ENCODE measurements at regions not wholly inside any gene's neighbourhood (a gene's known extent, or its start where the extent isn't known, plus 50 kb on each side); places are given as distances from the start of the nearest gene placed in this dataset.
A peak's percentile ranks its signal among the peaks of the same experiment; 100 is the strongest.
"Not testable (repeated sequence)": the region's sequence is repeated elsewhere in the genome, so short reads cannot be mapped to it uniquely, and the experiment has no call there.

- Histone ChIP-seq H3K27ac (no peak overlapping the region), H3K4me1 (no peaks in the 10 kb centered on the region), H3K9me3 (no peaks in the 10 kb centered on the region), H3K27me3 (no peaks in the 10 kb centered on the region), H3K4me3 (no peak overlapping the region), H3K36me3 (ENCODE audit: low read depth, missing control alignments) (no peaks in the 10 kb centered on the region)
- intact Hi-C loops (cut with DNase I; ENCODE audit: low total_unique reads): no loop called here
- TF ChIP-seq POLR2A (IDR thresholded peaks at IDR 0.05) (no peak), CTCF (IDR thresholded peaks at IDR 0.05) (no peak)
- DNase-seq: no peak
- 68 to 71% methylated on average over 2 of the region's 2 CpGs for WGBS, 2 donors
These were observed 1019.8 kb upstream of the CDH18 start for GRCh38 chr5:21007781-21008180.

DNA sequence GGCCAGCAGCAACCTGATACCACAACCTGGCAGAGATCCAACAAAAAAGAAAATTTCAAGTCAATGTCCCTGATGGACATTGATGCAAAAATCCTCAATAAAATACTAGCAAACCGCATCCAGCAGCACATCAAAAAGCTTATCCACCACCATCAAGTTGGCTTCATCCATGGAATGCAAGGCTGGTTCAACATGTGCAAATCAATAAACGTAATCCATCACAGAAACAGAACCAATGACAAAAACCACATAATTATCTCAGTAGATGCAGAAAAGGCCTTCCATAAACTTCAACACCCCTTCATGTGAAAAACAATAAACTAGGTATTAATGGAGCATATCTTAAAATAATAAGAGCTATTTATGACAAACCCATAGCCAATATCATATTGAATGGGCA lies 1000.9 kb upstream of the CDH18 start:
- intact Hi-C loops (cut with DNase I; ENCODE audit: low total_unique reads); DNase-seq; H3K4me3 ChIP-seq; H3K36me3 ChIP-seq (ENCODE audit: low read depth, missing control alignments); H3K27me3 ChIP-seq; H3K27ac ChIP-seq; H3K9me3 ChIP-seq; H3K4me1 ChIP-seq: not testable (repeated sequence)
- WGBS, 2 donors: 46 to 77% methylated on average over 2 of the region's 2 CpGs

DNA sequence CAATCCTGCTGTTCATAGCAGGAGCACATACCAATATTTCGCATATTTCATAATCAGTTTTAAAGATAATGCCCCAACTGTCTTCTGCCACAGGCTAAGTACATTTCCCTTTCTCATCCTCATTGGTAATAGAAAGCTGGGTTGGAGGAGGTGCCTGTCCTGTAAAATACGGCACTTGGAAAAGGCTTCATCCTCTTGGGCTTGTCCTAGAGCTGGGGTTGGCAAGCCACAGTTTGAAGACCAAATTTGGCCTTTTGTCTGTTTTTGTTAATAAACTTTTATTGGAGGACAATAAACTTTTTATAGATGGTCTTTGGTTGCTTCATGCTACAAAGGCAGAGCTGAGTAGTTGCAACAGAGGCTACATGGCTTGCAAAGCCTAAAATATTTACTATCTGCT lies 997.8 kb upstream of the CDH18 start:
- Histone ChIP-seq H3K27me3 (no peaks in the 10 kb centered on the region), H3K4me1 (no peaks in the 10 kb centered on the region), H3K27ac (no peak overlapping the region), H3K4me3 (no peak overlapping the region), H3K9me3 (no peaks in the 10 kb centered on the region), H3K36me3 (ENCODE audit: low read depth, missing control alignments) (no peaks in the 10 kb centered on the region)
- TF ChIP-seq CTCF (IDR thresholded peaks at IDR 0.05) (no peak), POLR2A (IDR thresholded peaks at IDR 0.05) (no peak)
- intact Hi-C loops (cut with DNase I; ENCODE audit: low total_unique reads): no loop called here
- DNase-seq: no peak
- whole genome bisulfite sequencing, 2 donors: 86 to 95% methylated on average over 2 of the region's 2 CpGs

DNA sequence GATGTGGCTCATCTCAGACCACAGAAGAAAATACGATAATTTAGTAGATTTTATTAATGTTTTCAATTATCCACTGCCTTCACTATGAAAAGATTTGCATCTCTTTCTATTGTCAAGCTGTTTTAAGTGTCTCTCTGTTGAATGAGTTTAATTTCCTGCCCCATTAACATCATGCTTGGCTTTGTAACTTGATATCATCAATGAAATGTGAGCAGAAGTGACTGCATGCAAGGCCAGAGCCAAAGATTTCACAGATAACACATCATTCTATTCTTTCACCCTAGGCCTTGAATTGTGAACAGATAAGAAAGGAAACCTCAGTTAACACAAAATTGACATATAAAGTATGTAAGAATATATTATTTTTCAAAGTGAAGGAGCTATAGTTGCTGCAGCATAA lies 986.4 kb upstream of the CDH18 start:
- no peak for DNase-seq
- no peak overlapping the region for H3K27ac ChIP-seq
- WGBS, 2 donors: 75 to 81% methylated on average over 1 of the region's 1 CpG
- no peaks in the 10 kb centered on the region for H3K4me1 ChIP-seq
- H3K36me3 ChIP-seq (ENCODE audit: low read depth, missing control alignments): no peaks in the 10 kb centered on the region
- H3K9me3 ChIP-seq: no peaks in the 10 kb centered on the region
- H3K4me3 ChIP-seq: no peak overlapping the region
- no peak for TF ChIP-seq POLR2A (IDR thresholded peaks at IDR 0.05)
- intact Hi-C loops (cut with DNase I; ENCODE audit: low total_unique reads): no loop called here
- H3K27me3 ChIP-seq: no peaks in the 10 kb centered on the region

DNA sequence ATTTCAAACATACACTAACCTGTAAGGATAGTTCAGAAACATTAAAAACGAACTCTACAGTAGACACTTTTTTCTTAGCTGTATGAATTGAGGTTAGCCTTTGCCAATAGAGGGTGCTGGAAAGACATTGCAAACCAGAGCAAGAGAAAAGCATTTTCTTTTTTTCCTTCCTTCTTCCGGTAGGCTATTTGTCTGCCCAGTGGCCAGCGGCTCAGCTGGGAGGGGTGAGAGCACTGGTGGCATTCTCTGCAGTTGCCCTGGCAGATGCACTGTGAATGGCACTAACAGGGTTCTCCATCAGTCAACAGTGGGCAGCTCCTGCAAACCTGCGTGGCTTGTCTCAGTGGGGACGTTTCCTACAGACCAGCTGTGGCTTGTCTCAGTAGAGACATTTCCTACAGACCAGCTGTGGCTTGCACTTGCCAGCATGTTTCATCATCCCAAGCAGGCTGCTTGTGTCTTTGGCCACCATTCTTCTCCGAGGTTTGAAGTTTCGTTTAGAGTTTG lies 984.5 kb upstream of the CDH18 start:
- H3K36me3 ChIP-seq (ENCODE audit: low read depth, missing control alignments): no peaks in the 10 kb centered on the region
- H3K9me3 ChIP-seq: no peaks in the 10 kb centered on the region
- no peaks in the 10 kb centered on the region for H3K4me1 ChIP-seq
- no peaks in the 10 kb centered on the region for H3K27me3 ChIP-seq
- 29 to 35% methylated on average over 7 of the region's 7 CpGs for WGBS, 2 donors
- no peak overlapping the region for H3K27ac ChIP-seq
- H3K4me3 ChIP-seq: no peak overlapping the region
- intact Hi-C loops (cut with DNase I; ENCODE audit: low total_unique reads): no loop called here
- no peak for TF ChIP-seq POLR2A (IDR thresholded peaks at IDR 0.05)
- peak in 1 of 3 experiments; percentile 13 for TF ChIP-seq CTCF (IDR thresholded peaks at IDR 0.05)
- peak; percentile 14 for DNase-seq

- no peak for DNase-seq
- Histone ChIP-seq H3K27me3 (no peaks in the 10 kb centered on the region), H3K36me3 (ENCODE audit: low read depth, missing control alignments) (no peaks in the 10 kb centered on the region), H3K4me3 (no peak overlapping the region), H3K9me3 (no peaks in the 10 kb centered on the region), H3K27ac (no peak overlapping the region), H3K4me1 (no peaks in the 10 kb centered on the region)
- intact Hi-C loops (cut with DNase I; ENCODE audit: low total_unique reads): no loop called here
- TF ChIP-seq CTCF (IDR thresholded peaks at IDR 0.05): no peak
- TF ChIP-seq POLR2A (IDR thresholded peaks at IDR 0.05): no peak
- 86 to 90% methylated on average over 1 of the region's 1 CpG for WGBS, 2 donors
These were observed 971.3 kb upstream of the CDH18 start for GRCh38 chr5:20959347-20959746.

Measured in testis (tissue), 2 donors.